ENCODE measurements at regions not wholly inside any gene's neighbourhood (a gene's known extent, or its start where the extent isn't known, plus 50 kb on each side); places are given as distances from the start of the nearest gene placed in this dataset.

- H3K4me1 ChIP-seq (ENCODE audit: control insufficient read depth, insufficient read depth, low read length) = no peaks in the 10 kb centered on the region
- H3K4me3 ChIP-seq = no peak overlapping the region
- in situ Hi-C loops (cut with MboI) = no loop called here
- no peak overlapping the region for H3K27ac ChIP-seq (ENCODE audit: control insufficient read depth, insufficient read depth)
- H2AFZ ChIP-seq (ENCODE audit: control insufficient read depth, low read depth, low read length) = no peak overlapping the region
- intact Hi-C loops (cut with micrococcal nuclease; ENCODE audit: unreplicated experiment) = no loop called here
- no peaks in the 10 kb centered on the region for H3K9me3 ChIP-seq (replicated peaks; ENCODE audit: control insufficient read depth, insufficient read depth, low read length)
- ChIA-PET POLR2A (no interaction called here), CTCF (interaction anchor here (0.9 to 1.6 kb wide), 3 partner anchors 13 to 540 kb away, joined by 3 to 6 read pairs (median 3); no protein-coding TSS in a partner anchor), SMC1A (ENCODE audit: uncharacterized antibody, unreplicated experiment) (interaction anchor here (1.4 kb wide), 1 partner anchor 14 kb away, joined by 4 read pairs; no protein-coding TSS in a partner anchor), RAD21 (ENCODE audit: unreplicated experiment) (no interaction called here)
- no peaks in the 10 kb centered on the region for H4K20me1 ChIP-seq (ENCODE audit: control insufficient read depth, insufficient read depth)
- H3K9ac ChIP-seq (ENCODE audit: control insufficient read depth, insufficient read depth, low read length) = no peak overlapping the region
- no peaks in the 10 kb centered on the region for H3K27me3 ChIP-seq (replicated peaks in 1 of 2; ENCODE audit: control insufficient read depth in 2 of 2, insufficient read depth in 2 of 2, low read length in 1 of 2)
- no peak overlapping the region for H3K4me2 ChIP-seq (ENCODE audit: control insufficient read depth, insufficient read depth)
- H3K79me2 ChIP-seq (ENCODE audit: control insufficient read depth, insufficient read depth, low read length) = no peaks in the 10 kb centered on the region
- FAIRE-seq = no peak
- WGBS (ENCODE audit: insufficient coverage, insufficient replicate concordance, low lambda C conversion rate, missing lambda C conversion rate) = 19% methylated on average over 4 of the region's 4 CpGs
- no peak for DNase-seq (ENCODE audit: low read depth, low spot score)
- no peak for ATAC-seq
- BruUV-seq (replicated peaks) = no TSS peak
- peak; percentile 58; the same call in 1 of the 2 replicates for TF ChIP-seq ZBTB40 (IDR thresholded peaks at IDR 0.05; ENCODE audit: borderline replicate concordance)
- no peak for TF ChIP-seq ZBED1 (IDR thresholded peaks at IDR 0.05; ENCODE audit: borderline replicate concordance)
- H3K36me3 ChIP-seq (ENCODE audit: control insufficient read depth in 2 of 2, insufficient read depth in 2 of 2, low read length in 1 of 2) = no peaks in the 10 kb centered on the region
Observed at GRCh38 chr14:59037620-59038019, 150.8 kb upstream of the DAAM1 start.

- SMC1A ChIA-PET (ENCODE audit: uncharacterized antibody, unreplicated experiment) = interaction anchor here (0.8 to 0.9 kb wide), 2 partner anchors 17 to 55 kb away, joined by 3 to 4 read pairs; no protein-coding TSS in a partner anchor
- Histone ChIP-seq H3K36me3 (ENCODE audit: control insufficient read depth in 2 of 2, insufficient read depth in 2 of 2, low read length in 1 of 2) (no peaks in the 10 kb centered on the region), H3K27ac (ENCODE audit: control insufficient read depth, insufficient read depth) (no peak overlapping the region), H3K4me3 (no peak overlapping the region), H3K4me2 (ENCODE audit: control insufficient read depth, insufficient read depth) (no peak overlapping the region), H3K79me2 (ENCODE audit: control insufficient read depth, insufficient read depth, low read length) (no peaks in the 10 kb centered on the region), H3K9me3 (replicated peaks; ENCODE audit: control insufficient read depth, insufficient read depth, low read length) (no peaks in the 10 kb centered on the region), H2AFZ (ENCODE audit: control insufficient read depth, low read depth, low read length) (no peak overlapping the region), H3K27me3 (replicated peaks in 1 of 2; ENCODE audit: control insufficient read depth in 2 of 2, insufficient read depth in 2 of 2, low read length in 1 of 2) (no peaks in the 10 kb centered on the region), H3K9ac (ENCODE audit: control insufficient read depth, insufficient read depth, low read length) (no peak overlapping the region), H4K20me1 (ENCODE audit: control insufficient read depth, insufficient read depth) (no peaks in the 10 kb centered on the region), H3K4me1 (ENCODE audit: control insufficient read depth, insufficient read depth, low read length) (no peaks in the 10 kb centered on the region)
- no TSS peak for BruUV-seq (replicated peaks)
- intact Hi-C loops (cut with micrococcal nuclease; ENCODE audit: unreplicated experiment) = no loop called here
- WGBS (ENCODE audit: insufficient coverage, insufficient replicate concordance, low lambda C conversion rate, missing lambda C conversion rate) = 30% methylated on average over 4 of the region's 4 CpGs
- CTCF ChIA-PET = interaction anchor here (0.7 to 1.3 kb wide), 3 partner anchors 9 to 17 kb away, joined by 3 to 5 read pairs (median 4); no protein-coding TSS in a partner anchor
- in situ Hi-C loops (cut with MboI) = no loop called here
- POLR2A ChIA-PET = no interaction called here
- ATAC-seq (no peak), FAIRE-seq (no peak), DNase-seq (ENCODE audit: low read depth, low spot score) (no peak)
- RAD21 ChIA-PET (ENCODE audit: unreplicated experiment) = interaction anchor here (0.6 kb wide), 1 partner anchor 239 kb away, joined by 4 read pairs; no protein-coding TSS in a partner anchor
- no peak for TF ChIP-seq USF1 (IDR thresholded peaks at IDR 0.05; ENCODE audit: borderline replicate concordance, extremely low read length, insufficient read depth, low read depth, low read length)
- no peak for TF ChIP-seq TARDBP (IDR thresholded peaks at IDR 0.05; ENCODE audit: borderline replicate concordance)
- TF ChIP-seq ETV6 (conservative IDR thresholded peaks at IDR 0.05 in 1 of 2, IDR thresholded peaks at IDR 0.05 in 1 of 2; ENCODE audit: borderline replicate concordance in 1 of 2, low read depth in 1 of 2) = no peak
- no peak for TF ChIP-seq MLLT1 (IDR thresholded peaks at IDR 0.05)
- TF ChIP-seq CREB1 (IDR thresholded peaks at IDR 0.05; ENCODE audit: low read depth) = no peak
- no peak for TF ChIP-seq ZNF217 (IDR thresholded peaks at IDR 0.05)
Observed at GRCh38 chr14:59038746-59039145, 149.7 kb upstream of the DAAM1 start.

Measured in GM12878 (cell line).